A673 (cell line): ENCODE measurements at regions not wholly inside any gene's neighbourhood (a gene's known extent, or its start where the extent isn't known, plus 50 kb on each side); places are given as distances from the start of the nearest gene placed in this dataset.

Experiments used
- BruUV-seq: library from RNA; stranded (reverse); fragments of 400-500 nt; replicated peaks from 2 replicates; lab custom pipeline; 2021; lab: Mats Ljungman, UMichigan
- CTCF ChIA-PET: fragments of 300-600 bp; sonication (Branson Sonifier 250); formaldehyde crosslinking; loops from one replicate; lab custom pipeline; 2022; ENCODE audit warnings: antibody characterized with exemption; lab: Charles Lee
- POLR2A ChIA-PET: fragments of 300-600 bp; sonication (Branson Sonifier 250); formaldehyde crosslinking; loops from one replicate; lab custom pipeline; 2022; ENCODE audit warnings: antibody characterized with exemption; ENCODE audit not compliant: low non-redundant PET; lab: Charles Lee
- DNase-seq: peaks from one replicate; pipeline ENCODE4 v3.0.0-alpha.2; 2015; ENCODE audit warnings: low spot score
- H3K27ac ChIP-seq: fragments of 200-600 bp; sonication (generic); 2 replicates; pipeline ENCODE4 v1.5.1; 2016; ENCODE audit warnings: mixed run types, low read depth, mild to moderate bottlenecking, mixed read lengths, antibody characterized with exemption, low read length; ENCODE audit not compliant: poor library complexity, severe bottlenecking
- H3K27me3 ChIP-seq: fragments of 200-600 bp; sonication (generic); replicated peaks from 2 replicates; pipeline ENCODE4 v1.6.1; 2017; ENCODE audit warnings: mixed run types, low read depth, mild to moderate bottlenecking, mixed read lengths, antibody characterized with exemption, low read length; ENCODE audit not compliant: insufficient read depth, poor library complexity
- H3K36me3 ChIP-seq: fragments of 200-600 bp; sonication (generic); 2 replicates; pipeline ENCODE4 v1.6.1; 2016; ENCODE audit warnings: mixed run types, mild to moderate bottlenecking, mixed read lengths, antibody characterized with exemption, low read length; ENCODE audit not compliant: insufficient read depth, poor library complexity, severe bottlenecking
- H3K4me1 ChIP-seq: fragments of 200-600 bp; sonication (generic); 2 replicates; pipeline ENCODE4 v1.6.1; 2017; ENCODE audit warnings: mixed run types, mild to moderate bottlenecking, mixed read lengths, antibody characterized with exemption, low read length; ENCODE audit not compliant: insufficient read depth, poor library complexity, severe bottlenecking
- H3K4me3 ChIP-seq: fragments of 200-600 bp; sonication (generic); 2 replicates; pipeline ENCODE4 v1.5.1; 2016; ENCODE audit warnings: low read depth, mixed run types, mild to moderate bottlenecking, mixed read lengths, low read length; ENCODE audit not compliant: poor library complexity, severe bottlenecking
- H3K9me3 ChIP-seq: fragments of 200-600 bp; sonication (generic); 2 replicates; pipeline ENCODE4 v1.6.1; 2016; ENCODE audit warnings: mixed run types, low read depth, mild to moderate bottlenecking, mixed read lengths, antibody characterized with exemption, low read length; ENCODE audit not compliant: poor library complexity, severe bottlenecking
- EZH2 ChIP-seq: fragments of 200-600 bp; sonication (generic); IDR thresholded peaks from 2 replicates; pipeline ENCODE4 v1.6.1; 2017; ENCODE audit warnings: borderline replicate concordance, low read depth, mild to moderate bottlenecking, mixed read lengths, antibody characterized with exemption, low read length; ENCODE audit not compliant: poor library complexity, severe bottlenecking
- intact Hi-C: fragments of 100-400 bp; cut with micrococcal nuclease; formaldehyde crosslinking; loops from one replicate; pipeline ENCODE4 v1.10.0; 2022; ENCODE audit not compliant: unreplicated experiment
- TF ChIP-seq, protein P1 (sequence below): fragments of 300-800, 200-600 bp; sonication (generic); conservative IDR thresholded peaks from 2 replicates; pipeline ENCODE4 v1.5.1; 2017; ENCODE audit warnings: low read depth, mild to moderate bottlenecking, antibody characterized with exemption, low read length, moderate library complexity, mixed read lengths

DNA sequence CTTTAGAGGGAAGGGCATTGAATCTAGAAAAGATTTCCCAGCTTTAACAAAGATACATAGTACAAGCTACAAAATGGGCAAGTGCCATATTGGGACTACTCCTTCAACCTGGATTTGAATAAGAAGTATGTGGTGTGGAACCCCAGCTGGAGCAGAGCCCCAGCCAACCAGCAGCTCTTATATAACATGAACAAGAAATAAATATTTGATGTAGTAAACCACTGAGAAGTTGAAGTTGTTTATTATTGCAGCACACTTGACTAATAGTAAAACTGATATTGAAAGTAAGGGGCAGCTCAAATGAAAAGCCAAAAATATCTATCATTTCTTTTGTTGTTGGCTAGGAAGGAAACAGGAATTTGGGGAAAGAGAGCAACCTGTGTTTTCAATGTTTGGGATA lies 701.8 kb downstream of the TMTC2 start:
- intact Hi-C loops: loop anchor here (10.0 kb wide), 1 partner anchor 704 kb away; the partner anchor contains the start of gene TMTC2
- DNase-seq: no peak
- Histone ChIP-seq H3K36me3 (no peaks in the 10 kb centered on the region), H3K9me3 (no peaks in the 10 kb centered on the region), H3K4me1 (no peaks in the 10 kb centered on the region), H3K27me3 (no peaks in the 10 kb centered on the region), H3K27ac (no peak overlapping the region), H3K4me3 (no peak overlapping the region)
- ChIA-PET CTCF (interaction anchor here (1.2 kb wide), 1 partner anchor 702 kb away, joined by 3 read pairs; the partner anchor contains the start of gene TMTC2), POLR2A (no interaction called here)
- TF ChIP-seq EZH2: no peak
- TF ChIP-seq, protein P1, sequence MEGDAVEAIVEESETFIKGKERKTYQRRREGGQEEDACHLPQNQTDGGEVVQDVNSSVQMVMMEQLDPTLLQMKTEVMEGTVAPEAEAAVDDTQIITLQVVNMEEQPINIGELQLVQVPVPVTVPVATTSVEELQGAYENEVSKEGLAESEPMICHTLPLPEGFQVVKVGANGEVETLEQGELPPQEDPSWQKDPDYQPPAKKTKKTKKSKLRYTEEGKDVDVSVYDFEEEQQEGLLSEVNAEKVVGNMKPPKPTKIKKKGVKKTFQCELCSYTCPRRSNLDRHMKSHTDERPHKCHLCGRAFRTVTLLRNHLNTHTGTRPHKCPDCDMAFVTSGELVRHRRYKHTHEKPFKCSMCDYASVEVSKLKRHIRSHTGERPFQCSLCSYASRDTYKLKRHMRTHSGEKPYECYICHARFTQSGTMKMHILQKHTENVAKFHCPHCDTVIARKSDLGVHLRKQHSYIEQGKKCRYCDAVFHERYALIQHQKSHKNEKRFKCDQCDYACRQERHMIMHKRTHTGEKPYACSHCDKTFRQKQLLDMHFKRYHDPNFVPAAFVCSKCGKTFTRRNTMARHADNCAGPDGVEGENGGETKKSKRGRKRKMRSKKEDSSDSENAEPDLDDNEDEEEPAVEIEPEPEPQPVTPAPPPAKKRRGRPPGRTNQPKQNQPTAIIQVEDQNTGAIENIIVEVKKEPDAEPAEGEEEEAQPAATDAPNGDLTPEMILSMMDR: no peak
- no TSS peak for BruUV-seq

DNA sequence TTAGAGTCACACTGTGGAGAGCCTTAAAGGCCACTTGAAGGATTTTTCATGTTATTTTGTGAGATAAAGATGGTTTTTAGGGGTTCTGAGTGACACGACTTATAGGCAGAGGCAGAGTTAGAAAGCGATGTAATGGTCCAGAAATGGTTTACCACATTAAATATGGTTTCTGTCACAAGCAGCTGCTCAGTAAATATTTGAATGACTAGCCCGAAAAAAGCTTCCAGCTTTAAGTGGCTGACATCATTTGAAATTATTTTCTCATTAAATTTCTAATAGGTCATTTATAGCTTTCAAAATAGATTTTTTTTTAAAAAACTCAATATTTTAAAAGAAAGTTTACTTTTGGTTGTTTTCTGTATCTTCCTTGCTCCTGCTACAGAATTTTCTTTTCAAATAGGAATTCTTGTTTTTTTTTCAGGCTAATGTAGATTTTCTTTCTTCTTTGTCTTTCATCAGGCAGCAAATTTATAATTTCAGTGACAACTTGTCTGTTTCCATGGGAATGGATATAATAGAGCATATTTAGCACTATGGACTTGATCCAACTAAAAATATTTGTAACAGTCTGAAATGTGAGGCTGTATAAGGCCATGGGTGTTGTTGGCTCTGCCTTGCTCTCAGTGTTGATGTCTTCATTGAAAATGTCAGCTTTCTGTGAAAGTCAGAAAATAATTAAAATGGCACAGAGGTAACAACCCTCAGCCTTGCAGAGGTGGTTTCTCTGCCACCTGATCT lies 700.0 kb downstream of the TMTC2 start:
- no peak for TF ChIP-seq EZH2
- H3K9me3 ChIP-seq: no peaks in the 10 kb centered on the region
- no peak overlapping the region for H3K27ac ChIP-seq
- no peak overlapping the region for H3K4me3 ChIP-seq
- CTCF ChIA-PET: interaction anchor here (1.2 kb wide), 1 partner anchor 701 kb away, joined by 4 read pairs; no protein-coding TSS in a partner anchor
- no peaks in the 10 kb centered on the region for H3K4me1 ChIP-seq
- no peaks in the 10 kb centered on the region for H3K27me3 ChIP-seq
- no peaks in the 10 kb centered on the region for H3K36me3 ChIP-seq
- POLR2A ChIA-PET: no interaction called here
- no peak for DNase-seq
- intact Hi-C loops: loop anchor here (10.0 kb wide), 1 partner anchor 702 kb away; the partner anchor contains the start of gene TMTC2
- no TSS peak for BruUV-seq

GRCh38 chr12:83378186-83378727 lies 691.6 kb downstream of the TMTC2 start:
- H3K4me3 ChIP-seq: no peak overlapping the region
- no peak overlapping the region for H3K27ac ChIP-seq
- no peaks in the 10 kb centered on the region for H3K4me1 ChIP-seq
- POLR2A ChIA-PET: no interaction called here
- TF ChIP-seq, protein P1: no peak
- TF ChIP-seq EZH2: no peak
- CTCF ChIA-PET: no interaction called here
- intact Hi-C loops: no loop called here
- no peaks in the 10 kb centered on the region for H3K27me3 ChIP-seq
- no peaks in the 10 kb centered on the region for H3K9me3 ChIP-seq
- H3K36me3 ChIP-seq: no peaks in the 10 kb centered on the region
- BruUV-seq: no TSS peak
- DNase-seq: no peak
